GM12878 (cell line): ENCODE measurements at regions not wholly inside any gene's neighbourhood (a gene's known extent, or its start where the extent isn't known, plus 50 kb on each side); places are given as distances from the start of the nearest gene placed in this dataset.

Experiments
- ATAC-seq: fragments of 200-7000 bp; cut with Tn5 transposase; 3 replicates; pipeline ENCODE4 v1.9.1; 2020; ENCODE audit warnings: mild to moderate bottlenecking, moderate library complexity
- BruUV-seq: library from RNA; stranded (reverse); fragments of 400-500 nt; replicated peaks from 2 replicates; lab custom pipeline; 2021; lab: Mats Ljungman, UMichigan
- CTCF ChIA-PET: fragments of 300-600 bp; sonication (Branson Sonifier 250); formaldehyde crosslinking; extraction: SDS; loops from one replicate; lab custom pipeline; 2021; ENCODE audit warnings: inconsistent platforms; lab: Yijun Ruan, JAX
- POLR2A ChIA-PET: fragments of 350-600 bp; formaldehyde crosslinking; extraction: SDS; loops from one replicate; lab custom pipeline; 2021; ENCODE audit warnings: inconsistent platforms; lab: Charles Lee
- RAD21 ChIA-PET: fragments of 300-600 bp; sonication (Branson Sonifier 250); formaldehyde crosslinking; loops from one replicate; lab custom pipeline; 2023; ENCODE audit warnings: antibody characterized with exemption; ENCODE audit not compliant: unreplicated experiment; lab: Charles Lee
- SMC1A ChIA-PET: fragments of 300-600 bp; sonication (Branson Sonifier 250); formaldehyde crosslinking; loops from one replicate; lab custom pipeline; 2023; ENCODE audit not compliant: unreplicated experiment, uncharacterized antibody; lab: Charles Lee
- DNase-seq: peaks from one replicate; pipeline ENCODE4 v3.0.0-alpha.2; 2011; ENCODE audit warnings: low read depth, low spot score
- FAIRE-seq: peaks from 3 replicates; lab custom pipeline; 2011; peaks lifted over from hg19 to GRCh38; lab: Jason Lieb, UNC
- H2AFZ ChIP-seq: 2 replicates; pipeline ENCODE4 v1.6.0; 2011; ENCODE audit warnings: low read depth, low read length, control low read depth; ENCODE audit not compliant: control insufficient read depth
- H3K27ac ChIP-seq: 2 replicates; pipeline ENCODE4 v1.5.1; 2011; ENCODE audit warnings: control low read depth; ENCODE audit not compliant: control insufficient read depth, insufficient read depth
- H3K27me3 ChIP-seq, 2 experiments: replicated peaks in 1 of 2; 2 replicates each; pipeline versions ENCODE4 v1.6.0 to v1.6.1; 2011; ENCODE audit warnings: low read length in 1 of 2; ENCODE audit not compliant: control insufficient read depth in 2 of 2, insufficient read depth in 2 of 2
- H3K36me3 ChIP-seq, 2 experiments: 2 replicates each; pipeline ENCODE4 v1.5.1; 2011; ENCODE audit warnings: low read length in 1 of 2; ENCODE audit not compliant: control insufficient read depth in 2 of 2, insufficient read depth in 2 of 2
- H3K4me1 ChIP-seq: 2 replicates; pipeline ENCODE4 v1.6.1; 2011; ENCODE audit warnings: mild to moderate bottlenecking, low read length, moderate library complexity, mixed read lengths; ENCODE audit not compliant: control insufficient read depth, insufficient read depth
- H3K4me2 ChIP-seq: 2 replicates; pipeline ENCODE4 v1.6.0; 2011; ENCODE audit warnings: control low read depth; ENCODE audit not compliant: control insufficient read depth, insufficient read depth
- H3K4me3 ChIP-seq: fragments of 200-600 bp; sonication (generic); 2 replicates; pipeline ENCODE4 v1.5.1; 2016
- H3K79me2 ChIP-seq: 2 replicates; pipeline ENCODE4 v1.6.0; 2011; ENCODE audit warnings: low read length; ENCODE audit not compliant: control insufficient read depth, insufficient read depth
- H3K9ac ChIP-seq: 2 replicates; pipeline ENCODE4 v1.8.0; 2011; ENCODE audit warnings: low read length, control low read depth, mixed read lengths; ENCODE audit not compliant: control insufficient read depth, insufficient read depth
- H3K9me3 ChIP-seq: replicated peaks from 3 replicates; pipeline ENCODE4 v1.5.1; 2011; ENCODE audit warnings: mild to moderate bottlenecking, low read length; ENCODE audit not compliant: control insufficient read depth, insufficient read depth
- H4K20me1 ChIP-seq: 2 replicates; pipeline ENCODE4 v1.6.0; 2011; ENCODE audit not compliant: control insufficient read depth, insufficient read depth
- BMI1 ChIP-seq: fragments of 450-650 bp; IDR thresholded peaks from 2 replicates; pipeline ENCODE4 v1.6.1; 2016; ENCODE audit warnings: mild to moderate bottlenecking, moderate library complexity, borderline replicate concordance
- CBX5 ChIP-seq: sonication (generic); IDR thresholded peaks from 2 replicates; pipeline ENCODE4 v1.6.1; 2016; ENCODE audit warnings: low read depth, moderate library complexity, mild to moderate bottlenecking, inconsistent platforms
- CHD4 ChIP-seq: fragments of 200-600 bp; sonication (generic); IDR thresholded peaks from 2 replicates; pipeline ENCODE4 v1.6.1; 2016; ENCODE audit warnings: mild to moderate bottlenecking
- CREM ChIP-seq: IDR thresholded peaks from 2 replicates; pipeline ENCODE4 v1.6.1; 2014; ENCODE audit warnings: antibody characterized with exemption, low read depth
- EP300 ChIP-seq, 2 experiments: fragments of 150-350 bp in 1 of 2; IDR thresholded peaks; 2 replicates each; pipeline ENCODE4 v1.6.1; 2011 to 2012; ENCODE audit warnings: low read depth in 2 of 2, low read length in 2 of 2, borderline replicate concordance in 1 of 2, improper control_type of control experiment in 1 of 2, inconsistent platforms in 1 of 2; ENCODE audit not compliant: control insufficient read depth in 1 of 2
- FOXK2 ChIP-seq: fragments of 450-650 bp; IDR thresholded peaks from 2 replicates; pipeline ENCODE4 v1.6.1; 2017; ENCODE audit warnings: mild to moderate bottlenecking, moderate library complexity
- HDAC2 ChIP-seq: fragments of 200-600 bp; sonication (generic); IDR thresholded peaks from 2 replicates; pipeline ENCODE4 v1.6.1; 2017
- HDGF ChIP-seq: fragments of 450-650 bp; IDR thresholded peaks from 2 replicates; pipeline ENCODE4 v1.6.1; 2016; ENCODE audit warnings: antibody characterized with exemption
- NR2C1 ChIP-seq: fragments of 450-650 bp; IDR thresholded peaks from 2 replicates; pipeline ENCODE4 v1.6.1; 2017; ENCODE audit warnings: antibody characterized with exemption, mild to moderate bottlenecking, moderate library complexity
- PAX8 ChIP-seq: fragments of 450-650 bp; IDR thresholded peaks from 2 replicates; pipeline ENCODE4 v1.6.1; 2017; ENCODE audit warnings: mild to moderate bottlenecking, moderate library complexity
- SMARCA5 ChIP-seq: fragments of 450-650 bp; IDR thresholded peaks from 2 replicates; pipeline ENCODE4 v1.6.1; 2017; ENCODE audit warnings: mild to moderate bottlenecking
- STAT1 ChIP-seq: fragments of 450-650 bp; conservative IDR thresholded peaks from 2 replicates; pipeline ENCODE4 v1.6.1; 2014; ENCODE audit warnings: antibody characterized with exemption, mild to moderate bottlenecking
- ZBED1 ChIP-seq: IDR thresholded peaks from 2 replicates; pipeline ENCODE4 v1.6.1; 2016; ENCODE audit warnings: borderline replicate concordance
- ZNF217 ChIP-seq: fragments of 450-650 bp; IDR thresholded peaks from 2 replicates; pipeline ENCODE4 v1.6.1; 2017; ENCODE audit warnings: antibody characterized with exemption, mild to moderate bottlenecking
- ZSCAN29 ChIP-seq: fragments of 450-650 bp; IDR thresholded peaks from 2 replicates; pipeline ENCODE4 v1.6.1; 2017; ENCODE audit warnings: mild to moderate bottlenecking, moderate library complexity
- WGBS: methylation state at CpG from one replicate; pipeline ENCODE4 v1.1.6; 2016; ENCODE audit warnings: low lambda C conversion rate; ENCODE audit not compliant: insufficient replicate concordance, insufficient coverage; ENCODE audit errors: missing lambda C conversion rate; 5-methylcytosine and 5-hydroxymethylcytosine counted together
- in situ Hi-C: fragments of 300-500 bp; cut with MboI; formaldehyde crosslinking; loops from 9 replicates; pipeline ENCODE4 v1.14.3; 2018; ENCODE audit warnings: mixed read lengths
- intact Hi-C: fragments of 100-400 bp; cut with micrococcal nuclease; formaldehyde crosslinking; loops from one replicate; pipeline ENCODE4 v1.14.2; 2022; ENCODE audit not compliant: unreplicated experiment
- TF ChIP-seq, protein P1 (sequence below): IDR thresholded peaks from 2 replicates; pipeline ENCODE4 v1.6.1; 2012; ENCODE audit warnings: low read depth, low read length, improper control_type of control experiment
- TF ChIP-seq, protein P2 (sequence below): IDR thresholded peaks from 2 replicates; pipeline ENCODE4 v1.6.1; 2011; ENCODE audit warnings: borderline replicate concordance, low read depth, mild to moderate bottlenecking, moderate library complexity, mixed read lengths, low read length; ENCODE audit not compliant: insufficient read depth; ENCODE audit errors: extremely low read length
- TF ChIP-seq, protein P3 (sequence below): fragments of 450-650 bp; formaldehyde crosslinking; IDR thresholded peaks from 2 replicates; pipeline ENCODE4 v1.4.0; 2022; ENCODE audit warnings: mild to moderate bottlenecking, moderate library complexity
- TF ChIP-seq, protein P4 (sequence below): fragments of 150-350 bp; IDR thresholded peaks from 2 replicates; pipeline ENCODE4 v1.6.1; 2016; ENCODE audit warnings: low read depth, low read length

DNA sequence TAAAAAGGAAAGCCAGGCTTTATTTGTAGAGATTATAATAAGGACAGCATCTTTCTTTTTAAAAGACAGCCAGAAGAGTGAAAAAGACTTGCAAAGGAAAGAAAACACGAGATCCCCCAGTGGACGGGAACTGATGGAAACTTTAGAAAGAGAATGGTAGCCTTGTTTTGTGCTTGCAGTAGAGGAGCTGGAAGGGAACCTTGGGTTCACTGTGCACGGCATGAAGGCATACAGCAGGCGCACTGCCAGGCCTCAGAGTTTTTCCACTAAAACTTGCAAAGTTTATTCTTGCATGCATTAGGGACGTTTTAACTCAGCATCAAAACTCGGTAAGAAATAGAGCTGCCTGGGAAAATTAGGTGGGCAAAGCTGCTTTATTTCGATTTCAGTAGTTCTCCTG lies 248.6 kb downstream of the IRX1 start:
- no peak overlapping the region for H2AFZ ChIP-seq
- no peaks in the 10 kb centered on the region for H3K79me2 ChIP-seq
- no peak for FAIRE-seq
- intact Hi-C loops = no loop called here
- 8% methylated on average over 7 of the region's 7 CpGs for WGBS
- CTCF ChIA-PET = no interaction called here
- no peak overlapping the region for H3K27ac ChIP-seq
- H4K20me1 ChIP-seq = no peaks in the 10 kb centered on the region
- POLR2A ChIA-PET = no interaction called here
- SMC1A ChIA-PET = interaction anchor here (0.9 kb wide), 1 partner anchor 9 kb away, joined by 3 read pairs; no protein-coding TSS in a partner anchor
- no peaks in the 10 kb centered on the region for H3K36me3 ChIP-seq
- no TSS peak for BruUV-seq
- no peak overlapping the region for H3K4me3 ChIP-seq
- H3K4me2 ChIP-seq = no peak overlapping the region
- DNase-seq = no peak
- RAD21 ChIA-PET = no interaction called here
- H3K4me1 ChIP-seq = no peaks in the 10 kb centered on the region
- in situ Hi-C loops = no loop called here
- no peak overlapping the region for H3K9ac ChIP-seq
- no peaks in the 10 kb centered on the region for H3K9me3 ChIP-seq
- no peaks in the 10 kb centered on the region for H3K27me3 ChIP-seq
- ATAC-seq = no peak
- TF ChIP-seq, protein P1, sequence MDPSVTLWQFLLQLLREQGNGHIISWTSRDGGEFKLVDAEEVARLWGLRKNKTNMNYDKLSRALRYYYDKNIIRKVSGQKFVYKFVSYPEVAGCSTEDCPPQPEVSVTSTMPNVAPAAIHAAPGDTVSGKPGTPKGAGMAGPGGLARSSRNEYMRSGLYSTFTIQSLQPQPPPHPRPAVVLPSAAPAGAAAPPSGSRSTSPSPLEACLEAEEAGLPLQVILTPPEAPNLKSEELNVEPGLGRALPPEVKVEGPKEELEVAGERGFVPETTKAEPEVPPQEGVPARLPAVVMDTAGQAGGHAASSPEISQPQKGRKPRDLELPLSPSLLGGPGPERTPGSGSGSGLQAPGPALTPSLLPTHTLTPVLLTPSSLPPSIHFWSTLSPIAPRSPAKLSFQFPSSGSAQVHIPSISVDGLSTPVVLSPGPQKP = no peak
- TF ChIP-seq PAX8 = no peak
- no peak for TF ChIP-seq FOXK2
- no peak for TF ChIP-seq NR2C1
- TF ChIP-seq ZSCAN29 = no peak
- TF ChIP-seq, protein P2, sequence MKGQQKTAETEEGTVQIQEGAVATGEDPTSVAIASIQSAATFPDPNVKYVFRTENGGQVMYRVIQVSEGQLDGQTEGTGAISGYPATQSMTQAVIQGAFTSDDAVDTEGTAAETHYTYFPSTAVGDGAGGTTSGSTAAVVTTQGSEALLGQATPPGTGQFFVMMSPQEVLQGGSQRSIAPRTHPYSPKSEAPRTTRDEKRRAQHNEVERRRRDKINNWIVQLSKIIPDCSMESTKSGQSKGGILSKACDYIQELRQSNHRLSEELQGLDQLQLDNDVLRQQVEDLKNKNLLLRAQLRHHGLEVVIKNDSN = no peak
- no peak for TF ChIP-seq HDGF
- TF ChIP-seq, protein P3, sequence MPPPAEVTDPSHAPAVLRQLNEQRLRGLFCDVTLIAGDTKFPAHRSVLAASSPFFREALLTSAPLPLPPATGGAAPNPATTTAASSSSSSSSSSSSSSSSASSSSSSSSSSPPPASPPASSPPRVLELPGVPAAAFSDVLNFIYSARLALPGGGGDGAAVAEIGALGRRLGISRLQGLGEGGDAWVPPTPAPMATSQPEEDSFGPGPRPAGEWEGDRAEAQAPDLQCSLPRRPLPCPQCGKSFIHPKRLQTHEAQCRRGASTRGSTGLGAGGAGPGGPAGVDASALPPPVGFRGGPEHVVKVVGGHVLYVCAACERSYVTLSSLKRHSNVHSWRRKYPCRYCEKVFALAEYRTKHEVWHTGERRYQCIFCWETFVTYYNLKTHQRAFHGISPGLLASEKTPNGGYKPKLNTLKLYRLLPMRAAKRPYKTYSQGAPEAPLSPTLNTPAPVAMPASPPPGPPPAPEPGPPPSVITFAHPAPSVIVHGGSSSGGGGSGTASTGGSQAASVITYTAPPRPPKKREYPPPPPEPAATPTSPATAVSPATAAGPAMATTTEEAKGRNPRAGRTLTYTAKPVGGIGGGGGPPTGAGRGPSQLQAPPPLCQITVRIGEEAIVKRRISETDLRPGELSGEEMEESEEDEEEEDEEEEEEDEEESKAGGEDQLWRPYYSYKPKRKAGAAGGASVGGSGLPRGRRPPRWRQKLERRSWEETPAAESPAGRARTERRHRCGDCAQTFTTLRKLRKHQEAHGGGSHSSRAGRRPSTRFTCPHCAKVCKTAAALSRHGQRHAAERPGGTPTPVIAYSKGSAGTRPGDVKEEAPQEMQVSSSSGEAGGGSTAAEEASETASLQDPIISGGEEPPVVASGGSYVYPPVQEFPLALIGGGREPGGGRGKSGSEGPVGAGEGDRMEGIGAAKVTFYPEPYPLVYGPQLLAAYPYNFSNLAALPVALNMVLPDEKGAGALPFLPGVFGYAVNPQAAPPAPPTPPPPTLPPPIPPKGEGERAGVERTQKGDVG (CRISPR knock-in tag) = no peak
- TF ChIP-seq EP300 (IDR thresholded peaks at IDR 0.05; ENCODE audit: borderline replicate concordance in 1 of 2, control insufficient read depth in 1 of 2, low read depth in 2 of 2, low read length in 2 of 2) = no peak
- no peak for TF ChIP-seq SMARCA5
- TF ChIP-seq ZBED1 = no peak
- no peak for TF ChIP-seq CBX5
- TF ChIP-seq BMI1 = no peak
- TF ChIP-seq, protein P4, sequence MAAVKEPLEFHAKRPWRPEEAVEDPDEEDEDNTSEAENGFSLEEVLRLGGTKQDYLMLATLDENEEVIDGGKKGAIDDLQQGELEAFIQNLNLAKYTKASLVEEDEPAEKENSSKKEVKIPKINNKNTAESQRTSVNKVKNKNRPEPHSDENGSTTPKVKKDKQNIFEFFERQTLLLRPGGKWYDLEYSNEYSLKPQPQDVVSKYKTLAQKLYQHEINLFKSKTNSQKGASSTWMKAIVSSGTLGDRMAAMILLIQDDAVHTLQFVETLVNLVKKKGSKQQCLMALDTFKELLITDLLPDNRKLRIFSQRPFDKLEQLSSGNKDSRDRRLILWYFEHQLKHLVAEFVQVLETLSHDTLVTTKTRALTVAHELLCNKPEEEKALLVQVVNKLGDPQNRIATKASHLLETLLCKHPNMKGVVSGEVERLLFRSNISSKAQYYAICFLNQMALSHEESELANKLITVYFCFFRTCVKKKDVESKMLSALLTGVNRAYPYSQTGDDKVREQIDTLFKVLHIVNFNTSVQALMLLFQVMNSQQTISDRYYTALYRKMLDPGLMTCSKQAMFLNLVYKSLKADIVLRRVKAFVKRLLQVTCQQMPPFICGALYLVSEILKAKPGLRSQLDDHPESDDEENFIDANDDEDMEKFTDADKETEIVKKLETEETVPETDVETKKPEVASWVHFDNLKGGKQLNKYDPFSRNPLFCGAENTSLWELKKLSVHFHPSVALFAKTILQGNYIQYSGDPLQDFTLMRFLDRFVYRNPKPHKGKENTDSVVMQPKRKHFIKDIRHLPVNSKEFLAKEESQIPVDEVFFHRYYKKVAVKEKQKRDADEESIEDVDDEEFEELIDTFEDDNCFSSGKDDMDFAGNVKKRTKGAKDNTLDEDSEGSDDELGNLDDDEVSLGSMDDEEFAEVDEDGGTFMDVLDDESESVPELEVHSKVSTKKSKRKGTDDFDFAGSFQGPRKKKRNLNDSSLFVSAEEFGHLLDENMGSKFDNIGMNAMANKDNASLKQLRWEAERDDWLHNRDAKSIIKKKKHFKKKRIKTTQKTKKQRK = no peak
- no peak for TF ChIP-seq CHD4
- TF ChIP-seq CREM = no peak
- no peak for TF ChIP-seq ZNF217
- no peak for TF ChIP-seq HDAC2
- TF ChIP-seq STAT1 = no peak
